GM12878 (cell line): ENCODE measurements at regions not wholly inside any gene's neighbourhood (a gene's known extent, or its start where the extent isn't known, plus 50 kb on each side); places are given as distances from the start of the nearest gene placed in this dataset.

Experiments
- ATAC-seq: fragments of 200-7000 bp; cut with Tn5 transposase; 3 replicates; pipeline ENCODE4 v1.9.1; 2020; ENCODE audit warnings: mild to moderate bottlenecking, moderate library complexity
- BruUV-seq: library from RNA; stranded (reverse); fragments of 400-500 nt; replicated peaks from 2 replicates; lab custom pipeline; 2021; lab: Mats Ljungman, UMichigan
- CTCF ChIA-PET: fragments of 300-600 bp; sonication (Branson Sonifier 250); formaldehyde crosslinking; extraction: SDS; loops from one replicate; lab custom pipeline; 2021; ENCODE audit warnings: inconsistent platforms; lab: Yijun Ruan, JAX
- POLR2A ChIA-PET: fragments of 350-600 bp; formaldehyde crosslinking; extraction: SDS; loops from one replicate; lab custom pipeline; 2021; ENCODE audit warnings: inconsistent platforms; lab: Charles Lee
- RAD21 ChIA-PET: fragments of 300-600 bp; sonication (Branson Sonifier 250); formaldehyde crosslinking; loops from one replicate; lab custom pipeline; 2023; ENCODE audit warnings: antibody characterized with exemption; ENCODE audit not compliant: unreplicated experiment; lab: Charles Lee
- SMC1A ChIA-PET: fragments of 300-600 bp; sonication (Branson Sonifier 250); formaldehyde crosslinking; loops from one replicate; lab custom pipeline; 2023; ENCODE audit not compliant: unreplicated experiment, uncharacterized antibody; lab: Charles Lee
- DNase-seq: peaks from one replicate; pipeline ENCODE4 v3.0.0-alpha.2; 2011; ENCODE audit warnings: low read depth, low spot score
- FAIRE-seq: peaks from 3 replicates; lab custom pipeline; 2011; peaks lifted over from hg19 to GRCh38; lab: Jason Lieb, UNC
- H2AFZ ChIP-seq: 2 replicates; pipeline ENCODE4 v1.6.0; 2011; ENCODE audit warnings: low read depth, low read length, control low read depth; ENCODE audit not compliant: control insufficient read depth
- H3K27ac ChIP-seq: 2 replicates; pipeline ENCODE4 v1.5.1; 2011; ENCODE audit warnings: control low read depth; ENCODE audit not compliant: control insufficient read depth, insufficient read depth
- H3K27me3 ChIP-seq, 2 experiments: replicated peaks in 1 of 2; 2 replicates each; pipeline versions ENCODE4 v1.6.0 to v1.6.1; 2011; ENCODE audit warnings: low read length in 1 of 2; ENCODE audit not compliant: control insufficient read depth in 2 of 2, insufficient read depth in 2 of 2
- H3K36me3 ChIP-seq, 2 experiments: 2 replicates each; pipeline ENCODE4 v1.5.1; 2011; ENCODE audit warnings: low read length in 1 of 2; ENCODE audit not compliant: control insufficient read depth in 2 of 2, insufficient read depth in 2 of 2
- H3K4me1 ChIP-seq: 2 replicates; pipeline ENCODE4 v1.6.1; 2011; ENCODE audit warnings: mild to moderate bottlenecking, low read length, moderate library complexity, mixed read lengths; ENCODE audit not compliant: control insufficient read depth, insufficient read depth
- H3K4me2 ChIP-seq: 2 replicates; pipeline ENCODE4 v1.6.0; 2011; ENCODE audit warnings: control low read depth; ENCODE audit not compliant: control insufficient read depth, insufficient read depth
- H3K4me3 ChIP-seq: fragments of 200-600 bp; sonication (generic); 2 replicates; pipeline ENCODE4 v1.5.1; 2016
- H3K79me2 ChIP-seq: 2 replicates; pipeline ENCODE4 v1.6.0; 2011; ENCODE audit warnings: low read length; ENCODE audit not compliant: control insufficient read depth, insufficient read depth
- H3K9ac ChIP-seq: 2 replicates; pipeline ENCODE4 v1.8.0; 2011; ENCODE audit warnings: low read length, control low read depth, mixed read lengths; ENCODE audit not compliant: control insufficient read depth, insufficient read depth
- H3K9me3 ChIP-seq: replicated peaks from 3 replicates; pipeline ENCODE4 v1.5.1; 2011; ENCODE audit warnings: mild to moderate bottlenecking, low read length; ENCODE audit not compliant: control insufficient read depth, insufficient read depth
- H4K20me1 ChIP-seq: 2 replicates; pipeline ENCODE4 v1.6.0; 2011; ENCODE audit not compliant: control insufficient read depth, insufficient read depth
- BRCA1 ChIP-seq: IDR thresholded peaks from 2 replicates; pipeline ENCODE4 v1.6.1; 2011; ENCODE audit warnings: low read depth, low read length, improper control_type of control experiment
- CREB1 ChIP-seq: IDR thresholded peaks from 2 replicates; pipeline ENCODE4 v1.6.1; 2012; ENCODE audit warnings: low read depth, mild to moderate bottlenecking, inconsistent platforms
- KDM1A ChIP-seq: fragments of 200-600 bp; sonication (generic); IDR thresholded peaks from 2 replicates; pipeline ENCODE4 v1.6.1; 2016; ENCODE audit warnings: borderline replicate concordance
- NFIC ChIP-seq: IDR thresholded peaks from 2 replicates; pipeline ENCODE4 v1.6.1; 2012; ENCODE audit warnings: low read depth, mild to moderate bottlenecking, inconsistent platforms, low read length, moderate library complexity
- NFYB ChIP-seq: IDR thresholded peaks from 2 replicates; pipeline ENCODE4 v1.6.1; 2011; ENCODE audit warnings: low read depth, mild to moderate bottlenecking, low read length, improper control_type of control experiment, moderate library complexity; ENCODE audit not compliant: insufficient read depth
- PML ChIP-seq: IDR thresholded peaks from 2 replicates; pipeline ENCODE4 v1.6.1; 2012; ENCODE audit warnings: low read length, inconsistent platforms
- ZNF207 ChIP-seq: fragments of 450-650 bp; IDR thresholded peaks from 2 replicates; pipeline ENCODE4 v1.6.1; 2014; ENCODE audit warnings: antibody characterized with exemption, mild to moderate bottlenecking, borderline replicate concordance
- ZNF217 ChIP-seq: fragments of 450-650 bp; IDR thresholded peaks from 2 replicates; pipeline ENCODE4 v1.6.1; 2017; ENCODE audit warnings: antibody characterized with exemption, mild to moderate bottlenecking
- WGBS: methylation state at CpG from one replicate; pipeline ENCODE4 v1.1.6; 2016; ENCODE audit warnings: low lambda C conversion rate; ENCODE audit not compliant: insufficient replicate concordance, insufficient coverage; ENCODE audit errors: missing lambda C conversion rate; 5-methylcytosine and 5-hydroxymethylcytosine counted together
- in situ Hi-C: fragments of 300-500 bp; cut with MboI; formaldehyde crosslinking; loops from 9 replicates; pipeline ENCODE4 v1.14.3; 2018; ENCODE audit warnings: mixed read lengths
- intact Hi-C: fragments of 100-400 bp; cut with micrococcal nuclease; formaldehyde crosslinking; loops from one replicate; pipeline ENCODE4 v1.14.2; 2022; ENCODE audit not compliant: unreplicated experiment
- TF ChIP-seq, protein P1 (sequence below): fragments of 150-350 bp; IDR thresholded peaks from 2 replicates; pipeline ENCODE4 v1.6.1; 2016; ENCODE audit warnings: low read depth, low read length
- TF ChIP-seq, protein P2 (sequence below): fragments of 450-650 bp; formaldehyde crosslinking; IDR thresholded peaks from 2 replicates; pipeline ENCODE4 v1.5.0; 2022; ENCODE audit warnings: mild to moderate bottlenecking, missing genetic modification characterization

DNA sequence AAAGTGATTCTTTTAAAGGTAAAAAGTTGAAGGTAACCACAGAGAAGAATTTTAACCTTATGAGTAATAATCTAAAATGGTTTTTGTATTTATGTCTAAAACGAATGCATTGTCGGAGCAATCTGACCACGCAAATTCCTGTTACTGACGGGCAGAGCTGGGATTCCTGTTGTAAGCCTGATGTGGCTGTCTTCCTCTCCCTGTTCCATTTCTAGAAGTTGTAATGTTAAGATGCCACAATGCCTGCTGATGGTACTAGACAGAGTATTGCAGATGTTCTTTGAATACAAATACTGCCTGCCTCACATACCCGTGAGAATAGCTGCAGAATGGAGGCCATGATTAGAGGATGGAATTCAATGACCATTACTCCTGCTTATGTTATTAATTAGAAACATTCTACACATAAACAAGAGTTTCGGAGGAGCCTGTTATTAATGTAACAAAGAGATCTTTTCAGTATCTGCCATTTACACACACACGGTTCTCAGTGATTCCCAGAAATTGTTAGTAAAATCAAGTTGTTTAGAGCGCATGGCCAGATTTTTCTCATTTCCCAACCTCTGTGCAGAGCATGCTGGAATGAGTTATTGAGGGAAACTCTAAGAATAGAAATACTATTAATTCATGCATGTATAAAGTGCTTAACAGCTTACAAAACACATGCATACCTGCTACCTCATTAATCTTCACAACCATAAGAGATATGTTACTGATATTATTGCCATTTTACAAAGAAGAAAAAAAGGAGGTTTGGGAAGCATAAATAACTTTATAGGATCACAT, 196.8 kb downstream of the PTN start (continued):
- TF ChIP-seq, protein P1, sequence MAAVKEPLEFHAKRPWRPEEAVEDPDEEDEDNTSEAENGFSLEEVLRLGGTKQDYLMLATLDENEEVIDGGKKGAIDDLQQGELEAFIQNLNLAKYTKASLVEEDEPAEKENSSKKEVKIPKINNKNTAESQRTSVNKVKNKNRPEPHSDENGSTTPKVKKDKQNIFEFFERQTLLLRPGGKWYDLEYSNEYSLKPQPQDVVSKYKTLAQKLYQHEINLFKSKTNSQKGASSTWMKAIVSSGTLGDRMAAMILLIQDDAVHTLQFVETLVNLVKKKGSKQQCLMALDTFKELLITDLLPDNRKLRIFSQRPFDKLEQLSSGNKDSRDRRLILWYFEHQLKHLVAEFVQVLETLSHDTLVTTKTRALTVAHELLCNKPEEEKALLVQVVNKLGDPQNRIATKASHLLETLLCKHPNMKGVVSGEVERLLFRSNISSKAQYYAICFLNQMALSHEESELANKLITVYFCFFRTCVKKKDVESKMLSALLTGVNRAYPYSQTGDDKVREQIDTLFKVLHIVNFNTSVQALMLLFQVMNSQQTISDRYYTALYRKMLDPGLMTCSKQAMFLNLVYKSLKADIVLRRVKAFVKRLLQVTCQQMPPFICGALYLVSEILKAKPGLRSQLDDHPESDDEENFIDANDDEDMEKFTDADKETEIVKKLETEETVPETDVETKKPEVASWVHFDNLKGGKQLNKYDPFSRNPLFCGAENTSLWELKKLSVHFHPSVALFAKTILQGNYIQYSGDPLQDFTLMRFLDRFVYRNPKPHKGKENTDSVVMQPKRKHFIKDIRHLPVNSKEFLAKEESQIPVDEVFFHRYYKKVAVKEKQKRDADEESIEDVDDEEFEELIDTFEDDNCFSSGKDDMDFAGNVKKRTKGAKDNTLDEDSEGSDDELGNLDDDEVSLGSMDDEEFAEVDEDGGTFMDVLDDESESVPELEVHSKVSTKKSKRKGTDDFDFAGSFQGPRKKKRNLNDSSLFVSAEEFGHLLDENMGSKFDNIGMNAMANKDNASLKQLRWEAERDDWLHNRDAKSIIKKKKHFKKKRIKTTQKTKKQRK: no peak
- no peak for TF ChIP-seq CREB1
- no peak for TF ChIP-seq ZNF207

DNA sequence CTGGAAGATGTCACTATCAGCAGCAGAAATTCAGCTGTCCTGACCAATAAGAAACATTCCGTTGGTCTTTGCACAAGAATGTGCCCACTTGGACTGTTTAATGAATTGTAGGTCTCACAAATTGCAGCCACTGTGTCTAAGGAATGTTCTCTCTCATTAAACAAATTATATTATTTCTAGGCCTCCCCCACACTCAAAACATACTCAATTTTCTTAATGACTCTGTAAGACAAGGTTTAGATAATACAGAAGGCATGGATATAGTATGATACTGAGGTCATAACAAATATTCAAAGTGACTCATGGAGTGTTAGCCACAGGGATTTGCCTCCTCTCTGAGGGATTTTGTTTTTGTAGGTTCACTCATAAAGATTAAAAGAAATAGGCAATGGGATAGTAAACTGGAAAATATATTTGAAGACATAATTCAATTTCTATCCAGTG, 197.5 kb downstream of the PTN start:
- H3K9ac ChIP-seq: no peak overlapping the region
- no peaks in the 10 kb centered on the region for H4K20me1 ChIP-seq
- DNase-seq (no peak), FAIRE-seq (no peak), ATAC-seq (no peak)
- H3K36me3 ChIP-seq: no peaks in the 10 kb centered on the region
- intact Hi-C loops (no loop called here), in situ Hi-C loops (no loop called here)
- no TSS peak for BruUV-seq
- TF ChIP-seq ZNF217 (no peak), NFIC (no peak), BRCA1 (no peak), KDM1A (no peak), PML (no peak), NFYB (no peak)
- TF ChIP-seq, protein P2, sequence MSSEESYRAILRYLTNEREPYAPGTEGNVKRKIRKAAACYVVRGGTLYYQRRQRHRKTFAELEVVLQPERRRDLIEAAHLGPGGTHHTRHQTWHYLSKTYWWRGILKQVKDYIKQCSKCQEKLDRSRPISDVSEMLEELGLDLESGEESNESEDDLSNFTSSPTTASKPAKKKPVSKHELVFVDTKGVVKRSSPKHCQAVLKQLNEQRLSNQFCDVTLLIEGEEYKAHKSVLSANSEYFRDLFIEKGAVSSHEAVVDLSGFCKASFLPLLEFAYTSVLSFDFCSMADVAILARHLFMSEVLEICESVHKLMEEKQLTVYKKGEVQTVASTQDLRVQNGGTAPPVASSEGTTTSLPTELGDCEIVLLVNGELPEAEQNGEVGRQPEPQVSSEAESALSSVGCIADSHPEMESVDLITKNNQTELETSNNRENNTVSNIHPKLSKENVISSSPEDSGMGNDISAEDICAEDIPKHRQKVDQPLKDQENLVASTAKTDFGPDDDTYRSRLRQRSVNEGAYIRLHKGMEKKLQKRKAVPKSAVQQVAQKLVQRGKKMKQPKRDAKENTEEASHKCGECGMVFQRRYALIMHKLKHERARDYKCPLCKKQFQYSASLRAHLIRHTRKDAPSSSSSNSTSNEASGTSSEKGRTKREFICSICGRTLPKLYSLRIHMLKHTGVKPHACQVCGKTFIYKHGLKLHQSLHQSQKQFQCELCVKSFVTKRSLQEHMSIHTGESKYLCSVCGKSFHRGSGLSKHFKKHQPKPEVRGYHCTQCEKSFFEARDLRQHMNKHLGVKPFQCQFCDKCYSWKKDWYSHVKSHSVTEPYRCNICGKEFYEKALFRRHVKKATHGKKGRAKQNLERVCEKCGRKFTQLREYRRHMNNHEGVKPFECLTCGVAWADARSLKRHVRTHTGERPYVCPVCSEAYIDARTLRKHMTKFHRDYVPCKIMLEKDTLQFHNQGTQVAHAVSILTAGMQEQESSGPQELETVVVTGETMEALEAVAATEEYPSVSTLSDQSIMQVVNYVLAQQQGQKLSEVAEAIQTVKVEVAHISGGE (CRISPR knock-in tag): no peak
- 0% methylated on average over 1 of the region's 1 CpG for WGBS
- no peak overlapping the region for H2AFZ ChIP-seq
- ChIA-PET CTCF (interaction anchor here (0.8 kb wide), 1 partner anchor 509 kb away, joined by 3 read pairs; no protein-coding TSS in a partner anchor), RAD21 (no interaction called here), POLR2A (no interaction called here), SMC1A (no interaction called here)
- no peaks in the 10 kb centered on the region for H3K4me1 ChIP-seq
- H3K27me3 ChIP-seq: no peaks in the 10 kb centered on the region
- no peak overlapping the region for H3K4me3 ChIP-seq
- H3K79me2 ChIP-seq: no peaks in the 10 kb centered on the region
- H3K4me2 ChIP-seq: no peak overlapping the region
- H3K27ac ChIP-seq: no peak overlapping the region
- no peaks in the 10 kb centered on the region for H3K9me3 ChIP-seq
